C4-2B (cell line): ENCODE measurements at regions not wholly inside any gene's neighbourhood (a gene's known extent, or its start where the extent isn't known, plus 50 kb on each side); places are given as distances from the start of the nearest gene placed in this dataset.

Source experiments
- ZFX ChIP-seq: fragments of 450-650 bp; IDR thresholded peaks from 2 replicates; pipeline ENCODE4 v1.6.1; 2017
- TF ChIP-seq, protein P1 (sequence below): fragments of 450-650 bp; conservative IDR thresholded peaks from 2 replicates; pipeline ENCODE4 v1.5.1; 2017; ENCODE audit warnings: mild to moderate bottlenecking

DNA sequence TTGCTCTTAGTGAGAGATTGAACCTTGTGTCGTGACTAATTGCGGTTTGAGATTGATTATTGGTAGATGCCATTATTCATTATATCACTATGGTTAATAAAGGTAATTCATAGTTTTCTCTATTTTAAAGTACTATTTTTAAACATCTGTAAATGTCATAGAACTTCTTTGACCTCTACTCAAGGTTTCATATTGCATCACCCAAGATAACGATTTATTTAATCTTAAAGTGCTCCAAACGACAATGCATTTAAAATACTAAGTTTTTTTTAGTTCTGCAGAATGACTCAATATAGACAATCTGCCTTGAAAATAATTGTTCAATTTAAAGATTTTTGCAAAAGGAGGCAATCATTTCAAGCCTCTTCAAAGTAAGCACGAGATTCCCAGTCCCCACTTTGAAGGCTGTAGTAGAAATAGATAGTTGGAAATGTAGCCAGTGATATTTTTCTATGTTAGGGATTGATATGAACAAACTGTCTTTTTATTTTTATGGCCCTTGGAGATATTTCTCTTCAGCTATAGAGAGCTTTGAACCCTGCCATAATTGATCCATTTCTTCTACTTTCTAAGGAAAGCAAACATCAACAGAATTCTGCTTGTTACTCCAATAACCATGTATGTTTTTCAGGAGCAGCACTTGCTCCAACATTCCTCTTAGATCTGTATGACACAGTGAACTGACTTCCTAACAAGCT, 114.2 kb upstream of the PALMD start:
- TF ChIP-seq, protein P1, sequence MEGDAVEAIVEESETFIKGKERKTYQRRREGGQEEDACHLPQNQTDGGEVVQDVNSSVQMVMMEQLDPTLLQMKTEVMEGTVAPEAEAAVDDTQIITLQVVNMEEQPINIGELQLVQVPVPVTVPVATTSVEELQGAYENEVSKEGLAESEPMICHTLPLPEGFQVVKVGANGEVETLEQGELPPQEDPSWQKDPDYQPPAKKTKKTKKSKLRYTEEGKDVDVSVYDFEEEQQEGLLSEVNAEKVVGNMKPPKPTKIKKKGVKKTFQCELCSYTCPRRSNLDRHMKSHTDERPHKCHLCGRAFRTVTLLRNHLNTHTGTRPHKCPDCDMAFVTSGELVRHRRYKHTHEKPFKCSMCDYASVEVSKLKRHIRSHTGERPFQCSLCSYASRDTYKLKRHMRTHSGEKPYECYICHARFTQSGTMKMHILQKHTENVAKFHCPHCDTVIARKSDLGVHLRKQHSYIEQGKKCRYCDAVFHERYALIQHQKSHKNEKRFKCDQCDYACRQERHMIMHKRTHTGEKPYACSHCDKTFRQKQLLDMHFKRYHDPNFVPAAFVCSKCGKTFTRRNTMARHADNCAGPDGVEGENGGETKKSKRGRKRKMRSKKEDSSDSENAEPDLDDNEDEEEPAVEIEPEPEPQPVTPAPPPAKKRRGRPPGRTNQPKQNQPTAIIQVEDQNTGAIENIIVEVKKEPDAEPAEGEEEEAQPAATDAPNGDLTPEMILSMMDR: no peak
- TF ChIP-seq ZFX: no peak
